ENCODE measurements at regions not wholly inside any gene's neighbourhood (a gene's known extent, or its start where the extent isn't known, plus 50 kb on each side); places are given as distances from the start of the nearest gene placed in this dataset.

GRCh38 chr4:176981551-176981950 is 188.8 kb upstream of the VEGFC start:
- DNase-seq = no peak

GRCh38 chr4:176988226-176988625 is 195.5 kb upstream of the VEGFC start:
- no peak for DNase-seq

- no peak for DNase-seq
Observed at GRCh38 chr4:176989186-176989585, 196.5 kb upstream of the VEGFC start.

GRCh38 chr4:176999935-177000543 is 207.3 kb upstream of the VEGFC start:
- DNase-seq = no peak

GRCh38 chr4:177001271-177002175 is 208.8 kb upstream of the VEGFC start:
- no peak for DNase-seq

- DNase-seq = no peak
Observed at GRCh38 chr4:177005674-177006230, 213.0 kb upstream of the VEGFC start.

- no peak for DNase-seq
Observed at GRCh38 chr4:177006331-177006730, 213.6 kb upstream of the VEGFC start.

- no peak for DNase-seq
Observed at GRCh38 chr4:177008071-177008835, 215.5 kb upstream of the VEGFC start.

GRCh38 chr4:177008836-177009501 is 216.2 kb upstream of the VEGFC start:
- DNase-seq = no peak

- DNase-seq = no peak
Observed at GRCh38 chr4:177010418-177010817, 217.7 kb upstream of the VEGFC start.

GRCh38 chr4:177012918-177013545 is 220.3 kb upstream of the VEGFC start:
- DNase-seq = no peak

- no peak for DNase-seq
Observed at GRCh38 chr4:177016541-177017141, 223.9 kb upstream of the VEGFC start.

GRCh38 chr4:177023951-177024350 is 231.2 kb upstream of the VEGFC start:
- DNase-seq = no peak

- no peak for DNase-seq
Observed at GRCh38 chr4:177032341-177032740, 239.6 kb upstream of the VEGFC start.

GRCh38 chr4:177033135-177033534 is 240.4 kb upstream of the VEGFC start:
- DNase-seq = no peak

GRCh38 chr4:177033632-177034031 is 240.9 kb upstream of the VEGFC start:
- DNase-seq = no peak

GRCh38 chr4:177041356-177041755 is 248.6 kb upstream of the VEGFC start:
- DNase-seq = no peak

- peak; percentile 62 for DNase-seq
Observed at GRCh38 chr4:177047070-177047850, 254.5 kb upstream of the VEGFC start.

- no peak for DNase-seq
Observed at GRCh38 chr4:177047851-177048174, 255.1 kb upstream of the VEGFC start.

- no peak for DNase-seq
Observed at GRCh38 chr4:177051473-177052060, 258.1 kb upstream of the NEIL3 start.

Data from femur (tissue), 1 donor.